ENCODE measurements at regions not wholly inside any gene's neighbourhood (a gene's known extent, or its start where the extent isn't known, plus 50 kb on each side); places are given as distances from the start of the nearest gene placed in this dataset.

GRCh38 chr18:57910134-57910533 is 107.0 kb upstream of the ATP8B1 start:
- WGBS, 2 donors: 88 to 95% methylated on average over 2 of the region's 2 CpGs
- no peak overlapping the region for H3K4me3 ChIP-seq
- H3K27ac ChIP-seq: no peak overlapping the region
- peaks cover 0 to 5% (median 0%) of the 10 kb centered on the region in 3 donors for H3K27me3 ChIP-seq
- intact Hi-C loops (cut with DNase I): no loop called here
- TF ChIP-seq EP300 (IDR thresholded peaks at IDR 0.05): no peak
- TF ChIP-seq POLR2AphosphoS5 (IDR thresholded peaks at IDR 0.05): no peak
- TF ChIP-seq CTCF (IDR thresholded peaks at IDR 0.05): no peak
- no peak for TF ChIP-seq POLR2A (IDR thresholded peaks at IDR 0.05)
- H3K36me3 ChIP-seq: no peaks in the 10 kb centered on the region
- DNase-seq: no peak
- no peaks in the 10 kb centered on the region for H3K4me1 ChIP-seq
- H3K9me3 ChIP-seq: no peaks in the 10 kb centered on the region

GRCh38 chr18:57909620-57910019 is 106.5 kb upstream of the ATP8B1 start:
- Histone ChIP-seq H3K27ac (no peak overlapping the region), H3K9me3 (no peaks in the 10 kb centered on the region), H3K27me3 (peaks cover 0 to 5% (median 0%) of the 10 kb centered on the region in 3 donors), H3K4me1 (no peaks in the 10 kb centered on the region), H3K36me3 (no peaks in the 10 kb centered on the region), H3K4me3 (no peak overlapping the region)
- intact Hi-C loops (cut with DNase I): no loop called here
- WGBS, 2 donors: 79 to 88% methylated on average over 7 of the region's 7 CpGs
- TF ChIP-seq POLR2A (IDR thresholded peaks at IDR 0.05): no peak
- no peak for TF ChIP-seq POLR2AphosphoS5 (IDR thresholded peaks at IDR 0.05)
- TF ChIP-seq EP300 (IDR thresholded peaks at IDR 0.05): no peak
- no peak for TF ChIP-seq CTCF (IDR thresholded peaks at IDR 0.05)
- no peak for DNase-seq

- H3K4me1 ChIP-seq: no peaks in the 10 kb centered on the region
- no peak overlapping the region for H3K27ac ChIP-seq
- no peaks in the 10 kb centered on the region for H3K36me3 ChIP-seq
- 83 to 89% methylated on average over 1 of the region's 1 CpG for WGBS, 2 donors
- no peak overlapping the region for H3K4me3 ChIP-seq
- TF ChIP-seq POLR2A (IDR thresholded peaks at IDR 0.05): no peak
- TF ChIP-seq POLR2AphosphoS5 (IDR thresholded peaks at IDR 0.05): no peak
- no peak for TF ChIP-seq EP300 (IDR thresholded peaks at IDR 0.05)
- TF ChIP-seq CTCF (IDR thresholded peaks at IDR 0.05): no peak
- H3K9me3 ChIP-seq: no peaks in the 10 kb centered on the region
- peaks cover 0 to 5% (median 0%) of the 10 kb centered on the region in 3 donors for H3K27me3 ChIP-seq
- no peak for DNase-seq
- intact Hi-C loops (cut with DNase I): no loop called here
Measured at GRCh38 chr18:57908092-57908491, 105.0 kb upstream of the ATP8B1 start.

GRCh38 chr18:57907550-57907949 is 104.4 kb upstream of the ATP8B1 start:
- TF ChIP-seq CTCF (IDR thresholded peaks at IDR 0.05) (no peak), POLR2A (IDR thresholded peaks at IDR 0.05) (no peak), EP300 (IDR thresholded peaks at IDR 0.05) (no peak), POLR2AphosphoS5 (IDR thresholded peaks at IDR 0.05) (no peak)
- H3K9me3 ChIP-seq: no peaks in the 10 kb centered on the region
- H3K4me1 ChIP-seq: no peaks in the 10 kb centered on the region
- intact Hi-C loops (cut with DNase I): no loop called here
- H3K36me3 ChIP-seq: no peaks in the 10 kb centered on the region
- H3K27me3 ChIP-seq: peaks cover 0 to 5% (median 0%) of the 10 kb centered on the region in 3 donors
- no peak for DNase-seq
- 64 to 77% methylated on average over 4 of the region's 4 CpGs for WGBS, 2 donors
- H3K27ac ChIP-seq: no peak overlapping the region
- H3K4me3 ChIP-seq: no peak overlapping the region

- H3K36me3 ChIP-seq: no peaks in the 10 kb centered on the region
- H3K4me3 ChIP-seq: no peak overlapping the region
- TF ChIP-seq EP300 (IDR thresholded peaks at IDR 0.05): no peak
- TF ChIP-seq CTCF (IDR thresholded peaks at IDR 0.05): no peak
- no peak for TF ChIP-seq POLR2A (IDR thresholded peaks at IDR 0.05)
- TF ChIP-seq POLR2AphosphoS5 (IDR thresholded peaks at IDR 0.05): no peak
- H3K27me3 ChIP-seq: peaks cover 0 to 5% (median 0%) of the 10 kb centered on the region in 3 donors
- no peak for DNase-seq
- intact Hi-C loops (cut with DNase I): no loop called here
- 89 to 91% methylated on average over 5 of the region's 5 CpGs for WGBS, 2 donors
- H3K4me1 ChIP-seq: no peaks in the 10 kb centered on the region
- H3K27ac ChIP-seq: no peak overlapping the region
- H3K9me3 ChIP-seq: no peaks in the 10 kb centered on the region
Measured at GRCh38 chr18:57906852-57907251, 103.7 kb upstream of the ATP8B1 start.

All from sigmoid colon (tissue), 6 donors.